ENCODE measurements at regions not wholly inside any gene's neighbourhood (a gene's known extent, or its start where the extent isn't known, plus 50 kb on each side); places are given as distances from the start of the nearest gene placed in this dataset.

GRCh38 chr10:131706952-131707351, 193.9 kb upstream of the PPP2R2D start:
- no peak for DNase-seq (ENCODE audit: low read depth in 2 of 2)

- no peak for DNase-seq (ENCODE audit: low read depth in 2 of 2)
Measured at GRCh38 chr10:131708225-131708880, 192.5 kb upstream of the PPP2R2D start.

GRCh38 chr10:131710142-131710861, 190.5 kb upstream of the PPP2R2D start:
- no peak for DNase-seq (ENCODE audit: low read depth in 2 of 2)

- no peak for DNase-seq (ENCODE audit: low read depth in 2 of 2)
Measured at GRCh38 chr10:131722121-131722520, 178.7 kb upstream of the PPP2R2D start.

GRCh38 chr10:131722525-131723264, 178.1 kb upstream of the PPP2R2D start:
- no peak for DNase-seq (ENCODE audit: low read depth in 2 of 2)

GRCh38 chr10:131723297-131724168, 177.3 kb upstream of the PPP2R2D start:
- no peak for DNase-seq (ENCODE audit: low read depth in 2 of 2)

- DNase-seq (ENCODE audit: low read depth in 2 of 2) = no peak
Measured at GRCh38 chr10:131724169-131724545, 176.7 kb upstream of the PPP2R2D start.

GRCh38 chr10:131724891-131725580, 175.8 kb upstream of the PPP2R2D start:
- DNase-seq (ENCODE audit: low read depth in 2 of 2) = no peak

GRCh38 chr10:131725581-131726069, 175.2 kb upstream of the PPP2R2D start:
- DNase-seq (ENCODE audit: low read depth in 2 of 2) = no peak

- no peak for DNase-seq (ENCODE audit: low read depth in 2 of 2)
Measured at GRCh38 chr10:131726076-131726880, 174.5 kb upstream of the PPP2R2D start.

GRCh38 chr10:131726967-131727366, 173.8 kb upstream of the PPP2R2D start:
- no peak for DNase-seq (ENCODE audit: low read depth in 2 of 2)

- DNase-seq (ENCODE audit: low read depth in 2 of 2) = no peak
Measured at GRCh38 chr10:131727560-131727959, 173.2 kb upstream of the PPP2R2D start.

GRCh38 chr10:131728286-131729228, 172.3 kb upstream of the PPP2R2D start:
- no peak for DNase-seq (ENCODE audit: low read depth in 2 of 2)

GRCh38 chr10:131729361-131729760, 171.4 kb upstream of the PPP2R2D start:
- no peak for DNase-seq (ENCODE audit: low read depth in 2 of 2)

- no peak for DNase-seq (ENCODE audit: low read depth in 2 of 2)
Measured at GRCh38 chr10:131729938-131730660, 170.7 kb upstream of the PPP2R2D start.

- DNase-seq (ENCODE audit: low read depth in 2 of 2) = no peak
Measured at GRCh38 chr10:131730771-131731497, 169.9 kb upstream of the PPP2R2D start.

GRCh38 chr10:131731780-131732630, 168.8 kb upstream of the PPP2R2D start:
- DNase-seq (ENCODE audit: low read depth in 2 of 2) = no peak

Data from stimulated activated CD8-positive, alpha-beta memory T cell treated with anti-CD3 and anti-CD28 coated beads, Interleukin-7, amount 100 ng/mL, for 4 hours (primary cell).